Heart left ventricle (tissue), 16 donors: ENCODE measurements at regions not wholly inside any gene's neighbourhood (a gene's known extent, or its start where the extent isn't known, plus 50 kb on each side); places are given as distances from the start of the nearest gene placed in this dataset.

ENCODE experiments used
- ATAC-seq, 4 donors: fragments of 200-7000 bp; cut with Tn5 transposase; one replicate each; pipeline ENCODE4 v1.9.1; 2020 to 2022; ENCODE audit warnings: moderate library complexity in 4 of 4, mild to moderate bottlenecking in 3 of 4, moderate number of reproducible peaks in 1 of 4
- DNase-seq, 5 donors: peaks; one replicate each; pipeline ENCODE4 v3.0.0-alpha.2; 2020
- H3K27ac ChIP-seq, 12 donors: fragments of 200-600 bp; sonication (generic) in 4 of 12; one replicate each; pipeline versions ENCODE4 v1.5.0 to v1.8.0; 2016 to 2022; ENCODE audit warnings: mild to moderate bottlenecking in 2 of 12
- H3K27me3 ChIP-seq, 9 donors: fragments of 200-600 bp; sonication (generic) in 2 of 9; one replicate each; pipeline versions ENCODE4 v1.5.1 to v1.8.0; 2016 to 2022; ENCODE audit warnings: mild to moderate bottlenecking in 3 of 9
- H3K36me3 ChIP-seq, 9 donors: fragments of 200-600 bp; sonication (generic) in 2 of 9; one replicate each; pipeline versions ENCODE4 v1.5.0 to v1.8.0; 2018 to 2022; ENCODE audit warnings: mild to moderate bottlenecking in 2 of 9
- H3K4me1 ChIP-seq, 12 donors: fragments of 200-600 bp; sonication (generic) in 4 of 12; one replicate each; pipeline versions ENCODE4 v1.5.0 to v1.8.0; 2016 to 2022; ENCODE audit warnings: mild to moderate bottlenecking in 3 of 12
- H3K4me3 ChIP-seq, 12 donors: fragments of 200-600 bp; sonication (generic) in 4 of 12; one replicate each; pipeline versions ENCODE4 v1.5.0 to v1.8.0; 2017 to 2022; ENCODE audit warnings: mild to moderate bottlenecking in 9 of 12, moderate library complexity in 4 of 12
- H3K9me3 ChIP-seq, 12 donors: fragments of 200-600 bp; sonication (generic) in 4 of 12; one replicate each; pipeline versions ENCODE4 v1.5.0 to v1.8.0; 2016 to 2022; ENCODE audit warnings: mild to moderate bottlenecking in 1 of 12
- CTCF ChIP-seq, 12 donors: fragments of 200-600 bp; sonication (generic) in 4 of 12; IDR thresholded peaks; one replicate each; pipeline versions ENCODE4 v1.5.0 to v1.8.0; 2018 to 2022; ENCODE audit warnings: antibody characterized with exemption in 12 of 12, mild to moderate bottlenecking in 5 of 12
- POLR2A ChIP-seq, 2 donors: fragments of 450-650 bp; IDR thresholded peaks; one replicate each; pipeline ENCODE4 v1.6.1; 2017; ENCODE audit warnings: antibody characterized with exemption in 2 of 2, mild to moderate bottlenecking in 2 of 2, moderate library complexity in 2 of 2
- WGBS, 4 donors: extraction: QIAGEN DNeasy Blood & Tissue Kit in 2 of 4; methylation state at CpG; one replicate each; pipeline versions ENCODE4 v1.1.5 to v1.1.7; 2013 to 2018; 5-methylcytosine and 5-hydroxymethylcytosine counted together
- intact Hi-C, 10 donors: fragments of 100-400 bp; cut with DNase I; formaldehyde crosslinking; loops; one replicate each; pipeline versions ENCODE4 v1.11.1 to v1.14.2; 2022
- donor health status: ischemic (EF 13 %, LVEDD 7.1; RV severe dilation, severe dysfunction).
- donor health status: healthy with polysubstance abuse.
- donor health status: DM: no; HTN: yes; CAD: no.
- donor health status: DM: no; HTN: no; CAD: no.
- donor health status: ischemic (EF 25% LVEDD 6.9; RV normal size, moderate dysfunction).
- donor health status: ischemic (EF 25% LVEDD 5.7; RV mildly dilated, moderate dysfunction).
- donor health status: healthy.
- donor health status: DM: yes; HTN: yes; CAD: no.
- donor health status: ischemic (EF 35%, LVEDD 5.7; RV mildly dilated, moderate dysfunction).
- donor health status: nonischemic (EF 11% LVEDD 7.7; RV severe dilation, severe dysfunction).
- donor health status: DM: yes; HTN: yes; CAD: no.
- donor health status: PGD.
- donor health status: ischemic (EF 29% LVEDD 5.4; RV normal size, mild dysfunction).
- donor health status: nonischemic (EF 23%, LVEDD 6.1; RV moderate dilation, normal function).

GRCh38 chr9:79390077-79390698 lies 181.6 kb upstream of the TLE4 start:
- Histone ChIP-seq H3K9me3 (no peaks in the 10 kb centered on the region), H3K27me3 (no peaks in the 10 kb centered on the region), H3K4me3 (no peak overlapping the region), H3K4me1 (no peaks in the 10 kb centered on the region), H3K27ac (no peak overlapping the region), H3K36me3 (no peaks in the 10 kb centered on the region)
- ATAC-seq (no peak), DNase-seq (no peak)
- TF ChIP-seq POLR2A (IDR thresholded peaks at IDR 0.05) (no peak), CTCF (IDR thresholded peaks at IDR 0.05) (no peak)
- intact Hi-C loops = no loop called here
- WGBS, 4 donors = 73 to 82% (median 75%) methylated on average over 5 of the region's 5 CpGs

GRCh38 chr9:79390781-79391770 lies 180.7 kb upstream of the TLE4 start:
- intact Hi-C loops = no loop called here

GRCh38 chr9:79395228-79395627 lies 176.5 kb upstream of the TLE4 start:
- intact Hi-C loops = no loop called here
- Histone ChIP-seq H3K27me3 (peaks cover 0 to 4% (median 0%) of the 10 kb centered on the region in 9 donors), H3K36me3 (no peaks in the 10 kb centered on the region), H3K4me1 (no peaks in the 10 kb centered on the region), H3K9me3 (no peaks in the 10 kb centered on the region), H3K4me3 (no peak overlapping the region), H3K27ac (no peak overlapping the region)
- WGBS, 4 donors = 52 to 74% (median 66%) methylated on average over 4 of the region's 4 CpGs
- no peak for TF ChIP-seq CTCF (IDR thresholded peaks at IDR 0.05)
- no peak for TF ChIP-seq POLR2A (IDR thresholded peaks at IDR 0.05)
- DNase-seq = no peak
- peak in 1 of 4 donors; percentile 22 for ATAC-seq

More at GRCh38 chr9:79390781-79391770, 180.7 kb upstream of the TLE4 start:
- H3K27me3 ChIP-seq = peaks cover 0 to 4% (median 0%) of the 10 kb centered on the region in 9 donors
- no peaks in the 10 kb centered on the region for H3K36me3 ChIP-seq
- no peaks in the 10 kb centered on the region for H3K9me3 ChIP-seq
- H3K4me3 ChIP-seq = no peak overlapping the region
- no peak overlapping the region for H3K27ac ChIP-seq
- no peak for ATAC-seq
- DNase-seq = no peak
- WGBS, 4 donors = 85 to 90% (median 87%) methylated on average over 22 to 28 of the region's 28 CpGs
- no peak for TF ChIP-seq POLR2A (IDR thresholded peaks at IDR 0.05)
- no peak for TF ChIP-seq CTCF (IDR thresholded peaks at IDR 0.05)
- no peaks in the 10 kb centered on the region for H3K4me1 ChIP-seq

- 30 to 41% (median 37%) methylated on average over 7 of the region's 7 CpGs for WGBS, 4 donors
- TF ChIP-seq POLR2A (IDR thresholded peaks at IDR 0.05) (no peak), CTCF (IDR thresholded peaks at IDR 0.05) (no peak)
- intact Hi-C loops = no loop called here
- no peaks in the 10 kb centered on the region for H3K9me3 ChIP-seq
- H3K36me3 ChIP-seq = no peaks in the 10 kb centered on the region
- H3K27me3 ChIP-seq = peaks cover 0 to 4% (median 0%) of the 10 kb centered on the region in 9 donors
- no peaks in the 10 kb centered on the region for H3K4me1 ChIP-seq
- ATAC-seq (no peak), DNase-seq (no peak)
- no peak overlapping the region for H3K4me3 ChIP-seq
- H3K27ac ChIP-seq = no peak overlapping the region
Measured at GRCh38 chr9:79395755-79396154, 176.0 kb upstream of the TLE4 start.
